Right atrium auricular region (tissue), 2 donors: ENCODE measurements at regions not wholly inside any gene's neighbourhood (a gene's known extent, or its start where the extent isn't known, plus 50 kb on each side); places are given as distances from the start of the nearest gene placed in this dataset.

Experiments
- DNase-seq: peaks from one replicate; pipeline ENCODE4 v3.0.0-alpha.2; 2019; ENCODE audit warnings: low spot score
- H3K27ac ChIP-seq, 2 donors: fragments of 200-600 bp; sonication (generic); 1 replicate in 1 of 2; 2 replicates in 1 of 2; pipeline ENCODE4 v1.5.1; 2016 to 2019
- H3K27me3 ChIP-seq, 2 donors: fragments of 200-600 bp; sonication (generic); one replicate each; pipeline versions ENCODE4 v1.5.1 to v1.6.0; 2017 to 2019
- H3K36me3 ChIP-seq: fragments of 200-600 bp; sonication (generic); one replicate; pipeline ENCODE4 v1.5.1; 2016
- H3K4me1 ChIP-seq, 2 donors: fragments of 200-600 bp; sonication (generic); one replicate each; pipeline versions ENCODE4 v1.5.1 to v1.6.0; 2017 to 2019
- H3K4me3 ChIP-seq, 2 donors: fragments of 200-600 bp; sonication (generic); 1 replicate in 1 of 2; 2 replicates in 1 of 2; pipeline ENCODE4 v1.5.1; 2017 to 2019; ENCODE audit warnings: mild to moderate bottlenecking in 1 of 2, moderate library complexity in 1 of 2
- H3K9me3 ChIP-seq, 2 donors: fragments of 200-600 bp; sonication (generic); one replicate each; pipeline ENCODE4 v1.5.1; 2019
- CTCF ChIP-seq, 2 donors: fragments of 200-600 bp; sonication (generic); IDR thresholded peaks; one replicate each; pipeline ENCODE4 v1.5.1; 2019; ENCODE audit warnings: antibody characterized with exemption in 2 of 2

GRCh38 chr10:130458509-130458908, 322.3 kb downstream of the GLRX3 start:
- Histone ChIP-seq H3K4me3 (no peak overlapping the region), H3K9me3 (no peaks in the 10 kb centered on the region), H3K27me3 (no peaks in the 10 kb centered on the region), H3K36me3 (no peaks in the 10 kb centered on the region), H3K4me1 (no peaks in the 10 kb centered on the region), H3K27ac (no peak overlapping the region)
- peak; percentile 4 for DNase-seq
- no peak for TF ChIP-seq CTCF (IDR thresholded peaks at IDR 0.05)

GRCh38 chr10:130459011-130459410, 322.8 kb downstream of the GLRX3 start:
- no peaks in the 10 kb centered on the region for H3K27me3 ChIP-seq
- no peak for TF ChIP-seq CTCF (IDR thresholded peaks at IDR 0.05)
- H3K4me3 ChIP-seq, result no peak overlapping the region
- peak; percentile 1 for DNase-seq
- H3K27ac ChIP-seq, result no peak overlapping the region
- no peaks in the 10 kb centered on the region for H3K36me3 ChIP-seq
- H3K9me3 ChIP-seq, result no peaks in the 10 kb centered on the region
- H3K4me1 ChIP-seq, result no peaks in the 10 kb centered on the region

- DNase-seq, result peak; percentile 51
These were observed 323.8 kb downstream of the GLRX3 start for GRCh38 chr10:130459851-130460490.

GRCh38 chr10:130461631-130462030, 325.4 kb downstream of the GLRX3 start:
- H3K9me3 ChIP-seq, result peaks cover 0 to 3% of the 10 kb centered on the region in 2 donors
- H3K27me3 ChIP-seq, result no peaks in the 10 kb centered on the region
- no peaks in the 10 kb centered on the region for H3K36me3 ChIP-seq
- DNase-seq, result peak; percentile 13
- no peak overlapping the region for H3K4me3 ChIP-seq
- TF ChIP-seq CTCF (IDR thresholded peaks at IDR 0.05), result no peak
- no peaks in the 10 kb centered on the region for H3K4me1 ChIP-seq
- H3K27ac ChIP-seq, result no peak overlapping the region

More at GRCh38 chr10:130459851-130460490, 323.8 kb downstream of the GLRX3 start:
- no peaks in the 10 kb centered on the region for H3K9me3 ChIP-seq
- H3K4me3 ChIP-seq, result no peak overlapping the region
- H3K4me1 ChIP-seq, result no peaks in the 10 kb centered on the region
- TF ChIP-seq CTCF (IDR thresholded peaks at IDR 0.05), result no peak
- H3K36me3 ChIP-seq, result no peaks in the 10 kb centered on the region
- H3K27me3 ChIP-seq, result no peaks in the 10 kb centered on the region
- H3K27ac ChIP-seq, result no peak overlapping the region

- no peak for TF ChIP-seq CTCF (IDR thresholded peaks at IDR 0.05)
- H3K27me3 ChIP-seq, result no peaks in the 10 kb centered on the region
- peaks cover 0 to 19% of the 10 kb centered on the region in 2 donors for H3K9me3 ChIP-seq
- no peaks in the 10 kb centered on the region for H3K36me3 ChIP-seq
- no peaks in the 10 kb centered on the region for H3K4me1 ChIP-seq
- no peak overlapping the region for H3K4me3 ChIP-seq
- peak; percentile 48 for DNase-seq
- no peak overlapping the region for H3K27ac ChIP-seq
These were observed 327.1 kb downstream of the GLRX3 start for GRCh38 chr10:130463104-130463875.
